ENCODE measurements at regions not wholly inside any gene's neighbourhood (a gene's known extent, or its start where the extent isn't known, plus 50 kb on each side); places are given as distances from the start of the nearest gene placed in this dataset.

GRCh38 chrX:5829469-5829868, 399.2 kb downstream of the NLGN4X start:
- no peak for DNase-seq

- DNase-seq = no peak
These were observed 399.6 kb downstream of the NLGN4X start for GRCh38 chrX:5829060-5829459.

GRCh38 chrX:5823903-5824302, 404.8 kb downstream of the NLGN4X start:
- DNase-seq = peak; percentile 24

- DNase-seq = peak; percentile 2
These were observed 418.0 kb downstream of the NLGN4X start for GRCh38 chrX:5810636-5811035.

- DNase-seq = no peak
These were observed 421.5 kb downstream of the NLGN4X start for GRCh38 chrX:5807181-5807580.

GRCh38 chrX:5802391-5802790, 426.3 kb downstream of the NLGN4X start:
- peak; percentile 4 for DNase-seq

- DNase-seq = no peak
These were observed 436.9 kb downstream of the NLGN4X start for GRCh38 chrX:5791721-5792120.

- DNase-seq = no peak
These were observed 439.8 kb downstream of the NLGN4X start for GRCh38 chrX:5788910-5789309.

- no peak for DNase-seq
These were observed 447.8 kb downstream of the NLGN4X start for GRCh38 chrX:5780821-5781220.

- no peak for DNase-seq
These were observed 452.7 kb downstream of the NLGN4X start for GRCh38 chrX:5775846-5776430.

- DNase-seq = no peak
These were observed 454.2 kb downstream of the NLGN4X start for GRCh38 chrX:5774446-5774845.

- DNase-seq = no peak
These were observed 457.2 kb downstream of the NLGN4X start for GRCh38 chrX:5771441-5771840.

GRCh38 chrX:5756616-5757015, 472.1 kb downstream of the NLGN4X start:
- DNase-seq = no peak

- no peak for DNase-seq
These were observed 475.4 kb downstream of the NLGN4X start for GRCh38 chrX:5753291-5753690.

GRCh38 chrX:5752831-5753230, 475.8 kb downstream of the NLGN4X start:
- DNase-seq = no peak

GRCh38 chrX:5748586-5749150, 480.0 kb downstream of the NLGN4X start:
- peak; percentile 12 for DNase-seq

- DNase-seq = no peak
These were observed 482.4 kb downstream of the NLGN4X start for GRCh38 chrX:5746231-5746630.

GRCh38 chrX:5733501-5733900, 495.2 kb downstream of the NLGN4X start:
- no peak for DNase-seq

GRCh38 chrX:5730556-5730955, 498.1 kb downstream of the NLGN4X start:
- DNase-seq = no peak

GRCh38 chrX:5726224-5726623, 502.4 kb downstream of the NLGN4X start:
- DNase-seq = no peak

GRCh38 chrX:5724123-5724522, 504.5 kb downstream of the NLGN4X start:
- DNase-seq = no peak

GRCh38 chrX:5718651-5719050, 510.0 kb downstream of the NLGN4X start:
- no peak for DNase-seq

- DNase-seq = no peak
These were observed 512.0 kb downstream of the NLGN4X start for GRCh38 chrX:5716666-5717065.

- DNase-seq = no peak
These were observed 520.4 kb downstream of the NLGN4X start for GRCh38 chrX:5708251-5708650.

- DNase-seq = no peak
These were observed 525.8 kb downstream of the NLGN4X start for GRCh38 chrX:5702890-5703289.

Data from eye (tissue), 1 donor.